GM23338 (cell line): ENCODE measurements at regions not wholly inside any gene's neighbourhood (a gene's known extent, or its start where the extent isn't known, plus 50 kb on each side); places are given as distances from the start of the nearest gene placed in this dataset.

Experiments used
- ATAC-seq: fragments of 200-7000 bp; cut with Tn5 transposase; 3 replicates; pipeline ENCODE4 v1.9.1; 2020
- DNase-seq: peaks from one replicate; pipeline ENCODE4 v3.0.0-alpha.2; 2015; ENCODE audit warnings: low spot score
- H2AFZ ChIP-seq: fragments of 200-600 bp; sonication (generic); 2 replicates; pipeline ENCODE4 v1.8.0; 2016; ENCODE audit warnings: antibody characterized with exemption, mild to moderate bottlenecking, moderate library complexity
- H3F3A ChIP-seq: fragments of 200-600 bp; sonication (generic); replicated peaks from 2 replicates; pipeline ENCODE4 v1.8.0; 2017; ENCODE audit warnings: antibody characterized with exemption, mixed run types, low read depth
- H3K27ac ChIP-seq: fragments of 200-600 bp; sonication (generic); 2 replicates; pipeline ENCODE4 v1.6.1; 2016; ENCODE audit warnings: low read depth
- H3K27me3 ChIP-seq: fragments of 200-600 bp; sonication (generic); 2 replicates; pipeline ENCODE4 v1.8.0; 2016; ENCODE audit warnings: mild to moderate bottlenecking, mixed run types, moderate library complexity; ENCODE audit not compliant: insufficient read depth
- H3K36me3 ChIP-seq: fragments of 200-600 bp; sonication (generic); 2 replicates; pipeline ENCODE4 v1.8.0; 2016; ENCODE audit warnings: mild to moderate bottlenecking; ENCODE audit not compliant: insufficient read depth
- H3K4me1 ChIP-seq: fragments of 200-600 bp; sonication (generic); 2 replicates; pipeline ENCODE4 v1.8.0; 2016; ENCODE audit warnings: mild to moderate bottlenecking, moderate library complexity; ENCODE audit not compliant: insufficient read depth
- H3K4me2 ChIP-seq: fragments of 200-600 bp; sonication (generic); 2 replicates; pipeline ENCODE4 v1.7.1; 2017; ENCODE audit warnings: mixed run types
- H3K4me3 ChIP-seq: fragments of 200-600 bp; sonication (generic); 2 replicates; pipeline ENCODE4 v1.6.1; 2016; ENCODE audit warnings: mixed run types
- H3K79me2 ChIP-seq: fragments of 200-600 bp; sonication (generic); replicated peaks from 2 replicates; pipeline ENCODE4 v1.8.0; 2017; ENCODE audit warnings: mild to moderate bottlenecking; ENCODE audit not compliant: insufficient read depth
- H3K9me2 ChIP-seq: fragments of 200-600 bp; sonication (generic); 2 replicates; pipeline ENCODE4 v1.8.0; 2017; ENCODE audit not compliant: insufficient read depth
- H4K20me1 ChIP-seq: fragments of 200-600 bp; sonication (generic); replicated peaks from 2 replicates; pipeline ENCODE4 v1.8.0; 2017; ENCODE audit warnings: mild to moderate bottlenecking; ENCODE audit not compliant: insufficient read depth
- H3K27ac Mint-ChIP-seq: 2 replicates; pipeline ENCODE4 v1.8.0; 2020; ENCODE audit warnings: inconsistent platforms, mild to moderate bottlenecking, moderate library complexity, mixed read lengths
- H3K27me3 Mint-ChIP-seq: 3 replicates; pipeline ENCODE4 v1.8.0; 2022; ENCODE audit warnings: low read depth, mild to moderate bottlenecking, moderate library complexity, mixed read lengths, inconsistent platforms; ENCODE audit not compliant: insufficient read depth, poor library complexity
- H3K36me3 Mint-ChIP-seq: 3 replicates; pipeline ENCODE4 v1.8.0; 2021; ENCODE audit warnings: low read depth, mild to moderate bottlenecking, inconsistent platforms, moderate library complexity, mixed read lengths
- H3K4me1 Mint-ChIP-seq: 3 replicates; pipeline ENCODE4 v1.8.0; 2020; ENCODE audit warnings: mild to moderate bottlenecking, inconsistent platforms, mixed read lengths
- H3K4me3 Mint-ChIP-seq: 3 replicates; pipeline ENCODE4 v1.8.0; 2021; ENCODE audit warnings: moderate library complexity, mild to moderate bottlenecking, inconsistent platforms, mixed read lengths
- H3K9me3 Mint-ChIP-seq: 3 replicates; pipeline ENCODE4 v1.8.0; 2020; ENCODE audit warnings: moderate library complexity, mild to moderate bottlenecking, inconsistent platforms, mixed read lengths
- CREB1 ChIP-seq: fragments of 250-450 bp; sonication (Bioruptor Pico); IDR thresholded peaks from 2 replicates; pipeline ENCODE4 v1.5.0; 2020; ENCODE audit warnings: low read depth, mild to moderate bottlenecking, moderate library complexity
- JUNB ChIP-seq: IDR thresholded peaks from one replicate; pipeline ENCODE4 v1.6.1; 2016; ENCODE audit warnings: antibody characterized with exemption; ENCODE audit not compliant: unreplicated experiment
- NANOG ChIP-seq: IDR thresholded peaks from 2 replicates; pipeline ENCODE4 v1.6.1; 2016; ENCODE audit warnings: antibody characterized with exemption, borderline replicate concordance
- POLR2AphosphoS5 ChIP-seq: IDR thresholded peaks from 2 replicates; pipeline ENCODE4 v1.6.1; 2016; ENCODE audit warnings: antibody characterized with exemption, low read depth
- TF ChIP-seq, protein P1 (sequence below): fragments of 250-450 bp; sonication (Bioruptor Pico); IDR thresholded peaks from 2 replicates; pipeline ENCODE4 v1.5.0; 2020; ENCODE audit warnings: mild to moderate bottlenecking, moderate library complexity

DNA sequence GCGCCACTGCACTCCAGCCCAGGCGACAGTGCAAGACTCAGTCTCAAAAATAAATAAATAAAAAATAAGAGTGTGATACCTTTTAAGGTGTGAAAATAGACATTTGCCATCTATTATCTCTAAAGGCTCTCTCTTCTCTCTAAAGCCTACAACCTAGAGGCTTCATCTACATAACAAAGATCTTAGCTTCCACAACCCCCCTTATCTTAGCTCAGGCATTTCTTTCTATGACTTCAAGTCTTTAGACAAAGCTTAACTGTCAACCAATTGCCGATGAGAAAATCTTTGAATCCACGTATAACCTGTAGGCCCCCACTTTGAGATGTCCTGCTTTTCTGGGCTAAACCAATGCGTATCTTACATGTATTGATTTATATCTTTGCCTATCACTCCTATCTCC is 64.9 kb upstream of the ADAMTS19 start (continued):
- TF ChIP-seq, protein P1, sequence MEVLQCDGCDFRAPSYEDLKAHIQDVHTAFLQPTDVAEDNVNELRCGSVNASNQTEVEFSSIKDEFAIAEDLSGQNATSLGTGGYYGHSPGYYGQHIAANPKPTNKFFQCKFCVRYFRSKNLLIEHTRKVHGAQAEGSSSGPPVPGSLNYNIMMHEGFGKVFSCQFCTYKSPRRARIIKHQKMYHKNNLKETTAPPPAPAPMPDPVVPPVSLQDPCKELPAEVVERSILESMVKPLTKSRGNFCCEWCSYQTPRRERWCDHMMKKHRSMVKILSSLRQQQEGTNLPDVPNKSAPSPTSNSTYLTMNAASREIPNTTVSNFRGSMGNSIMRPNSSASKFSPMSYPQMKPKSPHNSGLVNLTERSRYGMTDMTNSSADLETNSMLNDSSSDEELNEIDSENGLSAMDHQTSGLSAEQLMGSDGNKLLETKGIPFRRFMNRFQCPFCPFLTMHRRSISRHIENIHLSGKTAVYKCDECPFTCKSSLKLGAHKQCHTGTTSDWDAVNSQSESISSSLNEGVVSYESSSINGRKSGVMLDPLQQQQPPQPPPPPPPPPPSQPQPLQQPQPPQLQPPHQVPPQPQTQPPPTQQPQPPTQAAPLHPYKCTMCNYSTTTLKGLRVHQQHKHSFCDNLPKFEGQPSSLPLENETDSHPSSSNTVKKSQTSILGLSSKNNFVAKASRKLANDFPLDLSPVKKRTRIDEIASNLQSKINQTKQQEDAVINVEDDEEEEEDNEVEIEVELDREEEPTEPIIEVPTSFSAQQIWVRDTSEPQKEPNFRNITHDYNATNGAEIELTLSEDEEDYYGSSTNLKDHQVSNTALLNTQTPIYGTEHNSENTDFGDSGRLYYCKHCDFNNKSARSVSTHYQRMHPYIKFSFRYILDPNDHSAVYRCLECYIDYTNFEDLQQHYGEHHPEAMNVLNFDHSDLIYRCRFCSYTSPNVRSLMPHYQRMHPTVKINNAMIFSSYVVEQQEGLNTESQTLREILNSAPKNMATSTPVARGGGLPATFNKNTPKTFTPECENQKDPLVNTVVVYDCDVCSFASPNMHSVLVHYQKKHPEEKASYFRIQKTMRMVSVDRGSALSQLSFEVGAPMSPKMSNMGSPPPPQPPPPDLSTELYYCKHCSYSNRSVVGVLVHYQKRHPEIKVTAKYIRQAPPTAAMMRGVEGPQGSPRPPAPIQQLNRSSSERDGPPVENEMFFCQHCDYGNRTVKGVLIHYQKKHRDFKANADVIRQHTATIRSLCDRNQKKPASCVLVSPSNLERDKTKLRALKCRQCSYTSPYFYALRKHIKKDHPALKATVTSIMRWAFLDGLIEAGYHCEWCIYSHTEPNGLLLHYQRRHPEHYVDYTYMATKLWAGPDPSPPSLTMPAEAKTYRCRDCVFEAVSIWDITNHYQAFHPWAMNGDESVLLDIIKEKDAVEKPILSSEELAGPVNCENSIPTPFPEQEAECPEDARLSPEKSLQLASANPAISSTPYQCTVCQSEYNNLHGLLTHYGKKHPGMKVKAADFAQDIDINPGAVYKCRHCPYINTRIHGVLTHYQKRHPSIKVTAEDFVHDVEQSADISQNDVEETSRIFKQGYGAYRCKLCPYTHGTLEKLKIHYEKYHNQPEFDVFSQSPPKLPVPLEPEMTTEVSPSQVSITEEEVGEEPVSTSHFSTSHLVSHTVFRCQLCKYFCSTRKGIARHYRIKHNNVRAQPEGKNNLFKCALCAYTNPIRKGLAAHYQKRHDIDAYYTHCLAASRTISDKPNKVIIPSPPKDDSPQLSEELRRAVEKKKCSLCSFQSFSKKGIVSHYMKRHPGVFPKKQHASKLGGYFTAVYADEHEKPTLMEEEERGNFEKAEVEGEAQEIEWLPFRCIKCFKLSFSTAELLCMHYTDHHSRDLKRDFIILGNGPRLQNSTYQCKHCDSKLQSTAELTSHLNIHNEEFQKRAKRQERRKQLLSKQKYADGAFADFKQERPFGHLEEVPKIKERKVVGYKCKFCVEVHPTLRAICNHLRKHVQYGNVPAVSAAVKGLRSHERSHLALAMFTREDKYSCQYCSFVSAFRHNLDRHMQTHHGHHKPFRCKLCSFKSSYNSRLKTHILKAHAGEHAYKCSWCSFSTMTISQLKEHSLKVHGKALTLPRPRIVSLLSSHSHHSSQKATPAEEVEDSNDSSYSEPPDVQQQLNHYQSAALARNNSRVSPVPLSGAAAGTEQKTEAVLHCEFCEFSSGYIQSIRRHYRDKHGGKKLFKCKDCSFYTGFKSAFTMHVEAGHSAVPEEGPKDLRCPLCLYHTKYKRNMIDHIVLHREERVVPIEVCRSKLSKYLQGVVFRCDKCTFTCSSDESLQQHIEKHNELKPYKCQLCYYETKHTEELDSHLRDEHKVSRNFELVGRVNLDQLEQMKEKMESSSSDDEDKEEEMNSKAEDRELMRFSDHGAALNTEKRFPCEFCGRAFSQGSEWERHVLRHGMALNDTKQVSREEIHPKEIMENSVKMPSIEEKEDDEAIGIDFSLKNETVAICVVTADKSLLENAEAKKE (CRISPR knock-in tag): no peak
- no peak for TF ChIP-seq JUNB

DNA sequence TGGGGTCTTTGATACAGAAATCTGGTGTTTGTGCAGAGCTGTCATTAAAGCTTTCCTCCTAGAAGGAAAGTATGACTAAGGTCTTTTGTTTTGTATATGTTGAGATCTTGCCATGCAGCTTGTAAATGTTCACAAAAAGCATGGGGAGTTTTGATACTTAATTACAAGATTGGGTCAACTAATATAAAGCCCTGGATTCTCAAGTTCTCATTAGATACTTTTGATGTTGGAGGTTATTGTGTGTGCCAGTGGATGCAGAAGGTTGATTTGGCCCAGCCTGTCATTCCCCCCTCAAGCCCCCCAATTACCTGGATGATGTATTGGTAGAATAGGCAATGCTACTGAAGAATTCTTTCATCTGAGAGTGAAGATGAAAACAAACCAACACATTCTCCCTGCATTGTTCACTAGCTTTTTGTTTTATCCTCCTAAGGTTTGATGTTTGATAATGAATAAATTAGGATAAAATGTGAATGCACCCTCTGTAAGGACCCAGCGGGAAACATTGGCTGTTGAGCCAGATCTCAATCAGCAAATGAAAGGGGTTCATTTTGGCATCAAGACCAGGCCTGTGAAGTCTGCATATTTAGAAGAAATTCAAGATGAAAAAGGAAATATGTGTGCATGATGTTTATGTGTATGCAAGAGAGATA is 61.9 kb upstream of the ADAMTS19 start:
- Mint-ChIP-seq H3K36me3 (peaks cover 20% of the 10 kb centered on the region), H3K4me1 (peaks cover 53% of the 10 kb centered on the region), H3K27me3 (peaks cover 11% of the 10 kb centered on the region), H3K4me3 (peak overlapping the region; percentile 13; the same call in 1 of the 3 replicates), H3K9me3 (peaks cover 18% of the 10 kb centered on the region), H3K27ac (peak overlapping the region; percentile 57; the same call in 1 of the 2 replicates)
- no peaks in the 10 kb centered on the region for H3K79me2 ChIP-seq
- peak overlapping the region; percentile 41 for H3K27ac ChIP-seq
- no peaks in the 10 kb centered on the region for H3K27me3 ChIP-seq
- no peak overlapping the region for H3K4me3 ChIP-seq
- H3K4me2 ChIP-seq: peak overlapping the region; percentile 31
- no peaks in the 10 kb centered on the region for H3F3A ChIP-seq
- ATAC-seq (peak; percentile 78), DNase-seq (peak; percentile 81)
- H4K20me1 ChIP-seq: no peaks in the 10 kb centered on the region
- H3K9me2 ChIP-seq: no peaks in the 10 kb centered on the region
- no peaks in the 10 kb centered on the region for H3K36me3 ChIP-seq
- peaks cover 35% of the 10 kb centered on the region for H3K4me1 ChIP-seq
- TF ChIP-seq NANOG (peak; percentile 74; the same call in 1 of the 2 replicates), POLR2AphosphoS5 (no peak), CREB1 (CRISPR knock-in tag) (no peak)
- no peak overlapping the region for H2AFZ ChIP-seq
